ENCODE measurements at regions not wholly inside any gene's neighbourhood (a gene's known extent, or its start where the extent isn't known, plus 50 kb on each side); places are given as distances from the start of the nearest gene placed in this dataset.
"Not testable (repeated sequence)": the region's sequence is repeated elsewhere in the genome, so short reads cannot be mapped to it uniquely, and the experiment has no call there.

GRCh38 chr6:167238694-167239467 is 52.2 kb upstream of the UNC93A start:
- ATAC-seq (no peak), DNase-seq (no peak)
- Histone ChIP-seq H3K9me3 (no peaks in the 10 kb centered on the region), H3K27ac (no peak overlapping the region), H3K27me3 (no peaks in the 10 kb centered on the region), H3K36me3 (no peaks in the 10 kb centered on the region), H3K4me1 (no peaks in the 10 kb centered on the region), H3K4me3 (no peak overlapping the region)
- no peak for TF ChIP-seq CTCF (IDR thresholded peaks at IDR 0.05)
- intact Hi-C loops (cut with DNase I) = no loop called here

GRCh38 chr6:167239470-167239869 is 51.6 kb upstream of the UNC93A start:
- ATAC-seq; H3K4me1 ChIP-seq; H3K27me3 ChIP-seq; H3K36me3 ChIP-seq; H3K9me3 ChIP-seq; DNase-seq; H3K4me3 ChIP-seq; H3K27ac ChIP-seq; intact Hi-C loops (cut with DNase I): not testable (repeated sequence)

- no peak for ATAC-seq
- Histone ChIP-seq H3K36me3 (no peaks in the 10 kb centered on the region), H3K9me3 (no peaks in the 10 kb centered on the region), H3K4me1 (no peaks in the 10 kb centered on the region), H3K4me3 (no peak overlapping the region), H3K27me3 (no peaks in the 10 kb centered on the region), H3K27ac (no peak overlapping the region)
- intact Hi-C loops (cut with DNase I) = no loop called here
- DNase-seq = no peak
- TF ChIP-seq CTCF (IDR thresholded peaks at IDR 0.05) = no peak
Observed at GRCh38 chr6:167240034-167240541, 51.0 kb upstream of the UNC93A start.
